Activated B cell treated with CpG ODN at 0.5 μM for 24 hours (primary cell): ENCODE measurements at regions not wholly inside any gene's neighbourhood (a gene's known extent, or its start where the extent isn't known, plus 50 kb on each side); places are given as distances from the start of the nearest gene placed in this dataset.

Source experiments
- ATAC-seq: fragments of 200-7000 bp; cut with Tn5 transposase; one replicate; pipeline ENCODE4 v1.10.0; 2021; ENCODE audit warnings: low read depth, mild to moderate bottlenecking, moderate library complexity
- CTCF ChIA-PET: fragments of 350-600 bp; sonication (Branson Sonifier 250); formaldehyde crosslinking; loops from one replicate; lab custom pipeline; 2021; ENCODE audit warnings: antibody characterized with exemption; lab: Charles Lee
- POLR2A ChIA-PET: fragments of 350-600 bp; sonication (Branson Sonifier 250); formaldehyde crosslinking; loops from one replicate; lab custom pipeline; 2021; ENCODE audit warnings: antibody characterized with exemption; lab: Charles Lee
- DNase-seq: peaks from one replicate; pipeline ENCODE4 v3.0.0; 2022
- H3K27ac Mint-ChIP-seq: one replicate; pipeline ENCODE4 v1.8.0; 2020; ENCODE audit warnings: mixed read lengths
- H3K27me3 Mint-ChIP-seq: one replicate; pipeline ENCODE4 v1.8.0; 2021; ENCODE audit warnings: mixed read lengths
- H3K36me3 Mint-ChIP-seq: one replicate; pipeline ENCODE4 v1.8.0; 2021; ENCODE audit warnings: low read depth, mixed read lengths
- H3K4me1 Mint-ChIP-seq: one replicate; pipeline ENCODE4 v1.8.0; 2021; ENCODE audit warnings: mixed read lengths
- H3K4me3 Mint-ChIP-seq: one replicate; pipeline ENCODE4 v1.8.0; 2020; ENCODE audit warnings: mild to moderate bottlenecking, mixed read lengths
- H3K9me3 Mint-ChIP-seq: one replicate; pipeline ENCODE4 v1.8.0; 2020; ENCODE audit warnings: mixed read lengths
- CTCF ChIP-seq: fragments of 200-600 bp; IDR thresholded peaks from one replicate; pipeline ENCODE4 v1.8.0; 2022; ENCODE audit warnings: antibody characterized with exemption, mild to moderate bottlenecking
- intact Hi-C: fragments of 100-400 bp; cut with micrococcal nuclease; formaldehyde crosslinking; loops from one replicate; pipeline ENCODE4 v1.15.1; 2024

DNA sequence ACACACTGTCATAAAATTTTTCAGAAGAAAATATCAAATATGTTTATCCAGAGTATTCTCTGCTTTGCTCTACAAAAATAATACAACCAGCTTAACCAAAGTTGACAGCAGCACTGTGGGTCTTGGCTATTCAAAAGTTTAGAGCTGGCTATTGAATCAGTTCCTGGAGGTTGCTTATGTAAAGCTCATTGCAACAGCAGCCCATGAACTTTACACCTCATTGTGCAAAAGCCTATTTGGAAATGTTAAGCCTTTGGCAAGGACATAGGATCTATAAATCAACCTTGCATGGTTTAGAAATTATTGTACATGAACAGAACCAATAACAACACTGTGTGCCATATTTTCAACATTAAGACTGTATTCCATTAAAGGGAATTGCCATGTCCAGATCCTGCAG is 714.9 kb downstream of the ADGRL2 start:
- ATAC-seq, result no peak
- intact Hi-C loops, result no loop called here
- POLR2A ChIA-PET, result no interaction called here
- Mint-ChIP-seq H3K9me3 (no peaks in the 10 kb centered on the region), H3K4me3 (no peak overlapping the region), H3K36me3 (no peaks in the 10 kb centered on the region), H3K4me1 (no peaks in the 10 kb centered on the region), H3K27me3 (no peaks in the 10 kb centered on the region), H3K27ac (no peak overlapping the region)
- no peak for TF ChIP-seq CTCF
- CTCF ChIA-PET, result no interaction called here
- no peak for DNase-seq

- H3K27me3 Mint-ChIP-seq, result no peaks in the 10 kb centered on the region
- no peaks in the 10 kb centered on the region for H3K36me3 Mint-ChIP-seq
- intact Hi-C loops, result no loop called here
- TF ChIP-seq CTCF, result no peak
- no peak for ATAC-seq
- DNase-seq, result no peak
- H3K4me3 Mint-ChIP-seq, result no peak overlapping the region
- H3K27ac Mint-ChIP-seq, result no peak overlapping the region
- H3K9me3 Mint-ChIP-seq, result no peaks in the 10 kb centered on the region
- CTCF ChIA-PET, result no interaction called here
- H3K4me1 Mint-ChIP-seq, result no peaks in the 10 kb centered on the region
- POLR2A ChIA-PET, result no interaction called here
These were observed 710.7 kb downstream of the ADGRL2 start for GRCh38 chr1:82511441-82511840.

DNA sequence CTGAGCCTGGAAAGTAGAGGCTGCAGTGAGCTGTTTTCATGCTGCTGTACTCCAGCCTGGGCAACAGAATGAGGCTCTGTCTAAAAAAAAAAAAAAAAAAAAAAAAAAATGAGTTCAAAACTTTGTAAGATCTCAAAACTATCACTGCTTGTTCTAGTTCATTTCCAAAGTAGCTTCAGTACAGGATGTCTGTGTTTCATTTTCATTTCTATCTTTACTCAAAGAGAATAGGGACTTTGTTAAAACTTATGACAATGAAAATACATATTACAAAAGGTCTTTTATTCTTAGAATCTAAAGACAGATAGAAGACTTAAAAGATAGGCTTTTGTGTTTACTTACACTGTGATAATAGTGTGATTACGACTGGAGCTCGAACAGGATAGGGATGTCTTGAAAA is 709.7 kb downstream of the ADGRL2 start:
- TF ChIP-seq CTCF, result no peak
- DNase-seq, result no peak
- Mint-ChIP-seq H3K27me3 (no peaks in the 10 kb centered on the region), H3K4me1 (no peaks in the 10 kb centered on the region), H3K9me3 (no peaks in the 10 kb centered on the region), H3K4me3 (no peak overlapping the region), H3K27ac (no peak overlapping the region), H3K36me3 (no peaks in the 10 kb centered on the region)
- ChIA-PET POLR2A (no interaction called here), CTCF (no interaction called here)
- intact Hi-C loops, result no loop called here
- no peak for ATAC-seq

DNA sequence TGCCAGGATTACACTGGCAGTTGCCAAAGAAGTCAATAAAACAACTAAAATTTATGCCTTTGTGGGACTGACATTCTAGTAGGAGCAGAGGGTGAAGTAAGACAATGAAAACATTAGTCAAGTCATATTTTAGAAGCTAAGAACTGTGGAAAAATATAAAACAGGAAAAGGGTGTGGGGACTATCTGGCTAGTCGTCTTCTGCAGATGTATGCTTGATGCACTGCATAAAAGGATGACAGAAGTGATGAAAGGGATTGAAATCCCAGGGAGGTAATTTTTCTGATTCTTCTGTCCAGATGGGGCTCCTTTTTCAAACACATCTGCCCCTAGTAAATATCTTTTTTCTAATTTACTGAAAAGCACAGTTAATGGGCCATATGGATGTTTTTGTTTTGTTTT is 706.3 kb downstream of the ADGRL2 start:
- Mint-ChIP-seq H3K27me3 (no peaks in the 10 kb centered on the region), H3K4me3 (no peak overlapping the region), H3K9me3 (no peaks in the 10 kb centered on the region), H3K27ac (no peak overlapping the region), H3K36me3 (no peaks in the 10 kb centered on the region), H3K4me1 (no peaks in the 10 kb centered on the region)
- DNase-seq, result no peak
- CTCF ChIA-PET, result no interaction called here
- no peak for ATAC-seq
- TF ChIP-seq CTCF, result no peak
- intact Hi-C loops, result no loop called here
- POLR2A ChIA-PET, result no interaction called here

- H3K27me3 Mint-ChIP-seq, result no peaks in the 10 kb centered on the region
- no peaks in the 10 kb centered on the region for H3K9me3 Mint-ChIP-seq
- H3K36me3 Mint-ChIP-seq, result no peaks in the 10 kb centered on the region
- no peak for TF ChIP-seq CTCF
- no peak overlapping the region for H3K27ac Mint-ChIP-seq
- DNase-seq (no peak), ATAC-seq (no peak)
- no peaks in the 10 kb centered on the region for H3K4me1 Mint-ChIP-seq
- ChIA-PET POLR2A (no interaction called here), CTCF (no interaction called here)
- H3K4me3 Mint-ChIP-seq, result no peak overlapping the region
- intact Hi-C loops, result no loop called here
These were observed 703.1 kb downstream of the ADGRL2 start for GRCh38 chr1:82503822-82504221.
